ENCODE measurements at regions not wholly inside any gene's neighbourhood (a gene's known extent, or its start where the extent isn't known, plus 50 kb on each side); places are given as distances from the start of the nearest gene placed in this dataset.

- intact Hi-C loops (cut with micrococcal nuclease): no loop called here
Observed at GRCh38 chr12:102564026-102564425, 83.7 kb upstream of the IGF1 start.

GRCh38 chr12:102562836-102563425 lies 82.6 kb upstream of the IGF1 start:
- TF ChIP-seq CTCF (IDR thresholded peaks at IDR 0.05): no peak
- H3K4me1 Mint-ChIP-seq: no peaks in the 10 kb centered on the region
- ChIA-PET CTCF (no interaction called here), POLR2A (no interaction called here)
- H3K36me3 Mint-ChIP-seq (ENCODE audit: low read depth): no peaks in the 10 kb centered on the region
- H3K27me3 Mint-ChIP-seq: peaks cover 6% of the 10 kb centered on the region
- intact Hi-C loops (cut with micrococcal nuclease): no loop called here
- no peak overlapping the region for H3K27ac Mint-ChIP-seq
- ATAC-seq (ENCODE audit: low read depth): no peak
- DNase-seq: no peak
- H3K4me3 Mint-ChIP-seq: no peak overlapping the region
- H3K9me3 Mint-ChIP-seq: peaks cover 5% of the 10 kb centered on the region

More at GRCh38 chr12:102564026-102564425, 83.7 kb upstream of the IGF1 start:
- no peak for TF ChIP-seq CTCF (IDR thresholded peaks at IDR 0.05)
- no peak for DNase-seq
- peaks cover 5% of the 10 kb centered on the region for H3K9me3 Mint-ChIP-seq
- ChIA-PET POLR2A (no interaction called here), CTCF (no interaction called here)
- no peaks in the 10 kb centered on the region for H3K36me3 Mint-ChIP-seq (ENCODE audit: low read depth)
- no peak overlapping the region for H3K27ac Mint-ChIP-seq
- no peak for ATAC-seq (ENCODE audit: low read depth)
- H3K4me1 Mint-ChIP-seq: no peaks in the 10 kb centered on the region
- H3K4me3 Mint-ChIP-seq: no peak overlapping the region
- peaks cover 4% of the 10 kb centered on the region for H3K27me3 Mint-ChIP-seq

- no peak overlapping the region for H3K27ac Mint-ChIP-seq
- no peaks in the 10 kb centered on the region for H3K9me3 Mint-ChIP-seq
- no peaks in the 10 kb centered on the region for H3K4me1 Mint-ChIP-seq
Observed at GRCh38 chr12:102551186-102551585, 70.8 kb upstream of the IGF1 start.

GRCh38 chr12:102549691-102550090 lies 69.3 kb upstream of the IGF1 start:
- no peak for TF ChIP-seq CTCF (IDR thresholded peaks at IDR 0.05)
- POLR2A ChIA-PET: no interaction called here
- Mint-ChIP-seq H3K36me3 (ENCODE audit: low read depth) (no peaks in the 10 kb centered on the region), H3K4me1 (no peaks in the 10 kb centered on the region), H3K27me3 (peaks cover 2% of the 10 kb centered on the region), H3K9me3 (no peaks in the 10 kb centered on the region), H3K4me3 (no peak overlapping the region), H3K27ac (no peak overlapping the region)
- DNase-seq: no peak
- CTCF ChIA-PET: no interaction called here
- no peak for ATAC-seq (ENCODE audit: low read depth)
- intact Hi-C loops (cut with micrococcal nuclease): no loop called here

More at GRCh38 chr12:102551186-102551585, 70.8 kb upstream of the IGF1 start:
- Mint-ChIP-seq H3K27me3 (no peaks in the 10 kb centered on the region), H3K36me3 (ENCODE audit: low read depth) (no peaks in the 10 kb centered on the region), H3K4me3 (no peak overlapping the region)
- TF ChIP-seq CTCF (IDR thresholded peaks at IDR 0.05): no peak
- ChIA-PET POLR2A (interaction anchor here (0.6 kb wide), 1 partner anchor 11 kb away, joined by 4 read pairs; no protein-coding TSS in a partner anchor), CTCF (no interaction called here)
- ATAC-seq (ENCODE audit: low read depth) (no peak), DNase-seq (no peak)
- intact Hi-C loops (cut with micrococcal nuclease): no loop called here

- DNase-seq: no peak
- no peak for TF ChIP-seq CTCF (IDR thresholded peaks at IDR 0.05)
Observed at GRCh38 chr12:102548543-102548942, 68.2 kb upstream of the IGF1 start.

More at GRCh38 chr12:102548543-102548942, 68.2 kb upstream of the IGF1 start:
- intact Hi-C loops (cut with micrococcal nuclease): no loop called here
- no peaks in the 10 kb centered on the region for H3K4me1 Mint-ChIP-seq
- ChIA-PET CTCF (no interaction called here), POLR2A (no interaction called here)
- ATAC-seq (ENCODE audit: low read depth): no peak
- peaks cover 3% of the 10 kb centered on the region for H3K27me3 Mint-ChIP-seq
- no peak overlapping the region for H3K27ac Mint-ChIP-seq
- no peak overlapping the region for H3K4me3 Mint-ChIP-seq
- H3K36me3 Mint-ChIP-seq (ENCODE audit: low read depth): no peaks in the 10 kb centered on the region
- no peaks in the 10 kb centered on the region for H3K9me3 Mint-ChIP-seq
